PFSK-1 (cell line): ENCODE measurements at regions not wholly inside any gene's neighbourhood (a gene's known extent, or its start where the extent isn't known, plus 50 kb on each side); places are given as distances from the start of the nearest gene placed in this dataset.

Source experiments
- FOXP2 ChIP-seq: optimal IDR thresholded peaks from 2 replicates; pipeline ENCODE3; 2011; ENCODE audit warnings: borderline replicate concordance, control low read depth, inconsistent platforms; ENCODE audit not compliant: insufficient read depth; ENCODE audit errors: extremely low read length, extremely low read depth
- POLR2AphosphoS5 ChIP-seq: IDR thresholded peaks from 2 replicates; pipeline ENCODE4 v1.6.1; 2012; ENCODE audit warnings: low read depth, mild to moderate bottlenecking, control low read depth, low read length, moderate library complexity
- REST ChIP-seq, 2 experiments: IDR thresholded peaks; 2 replicates each; pipeline versions ENCODE4 v1.6.1 to v1.8.0; 2011 to 2012; ENCODE audit warnings: low read depth in 2 of 2, low read length in 2 of 2, control low read depth in 1 of 2, inconsistent platforms in 1 of 2, mild to moderate bottlenecking in 1 of 2, moderate library complexity in 1 of 2; ENCODE audit not compliant: insufficient read depth in 1 of 2
- SIN3A ChIP-seq: IDR thresholded peaks from 2 replicates; pipeline ENCODE4 v1.6.1; 2012; ENCODE audit warnings: mild to moderate bottlenecking, low read length, moderate library complexity, borderline replicate concordance; ENCODE audit not compliant: insufficient read depth
- TAF1 ChIP-seq: IDR thresholded peaks from 2 replicates; pipeline ENCODE4 v1.6.1; 2012; ENCODE audit warnings: low read length, control low read depth, borderline replicate concordance; ENCODE audit not compliant: insufficient read depth

GRCh38 chr1:232383455-232384123 is 246.3 kb downstream of the SIPA1L2 start:
- no peak for TF ChIP-seq REST (IDR thresholded peaks at IDR 0.05; ENCODE audit: insufficient read depth in 1 of 2, low read depth in 2 of 2, low read length in 2 of 2)
- no peak for TF ChIP-seq SIN3A
- no peak for TF ChIP-seq FOXP2
- no peak for TF ChIP-seq TAF1
- no peak for TF ChIP-seq POLR2AphosphoS5

GRCh38 chr1:232382671-232383070 is 247.3 kb downstream of the SIPA1L2 start:
- TF ChIP-seq TAF1 (no peak), POLR2AphosphoS5 (no peak), SIN3A (no peak), REST (IDR thresholded peaks at IDR 0.05; ENCODE audit: insufficient read depth in 1 of 2, low read depth in 2 of 2, low read length in 2 of 2) (no peak), FOXP2 (no peak)

GRCh38 chr1:232381394-232382100 is 248.4 kb downstream of the SIPA1L2 start:
- TF ChIP-seq POLR2AphosphoS5, result no peak
- no peak for TF ChIP-seq FOXP2
- no peak for TF ChIP-seq REST (IDR thresholded peaks at IDR 0.05; ENCODE audit: insufficient read depth in 1 of 2, low read depth in 2 of 2, low read length in 2 of 2)
- no peak for TF ChIP-seq TAF1
- TF ChIP-seq SIN3A, result no peak

GRCh38 chr1:232380596-232380995 is 249.3 kb downstream of the SIPA1L2 start:
- TF ChIP-seq FOXP2, result no peak
- no peak for TF ChIP-seq SIN3A
- TF ChIP-seq POLR2AphosphoS5, result no peak
- no peak for TF ChIP-seq REST (IDR thresholded peaks at IDR 0.05; ENCODE audit: insufficient read depth in 1 of 2, low read depth in 2 of 2, low read length in 2 of 2)
- no peak for TF ChIP-seq TAF1
